Pancreas (tissue), 10 donors: ENCODE measurements at regions not wholly inside any gene's neighbourhood (a gene's known extent, or its start where the extent isn't known, plus 50 kb on each side); places are given as distances from the start of the nearest gene placed in this dataset.
A peak's percentile ranks its signal among the peaks of the same experiment; 100 is the strongest.

ENCODE experiments used
- ATAC-seq, 4 donors: fragments of 200-7000 bp; cut with Tn5 transposase; one replicate each; pipeline versions ENCODE4 v1.8.0 to v1.9.1; 2020; ENCODE audit warnings: mild to moderate bottlenecking in 4 of 4, moderate library complexity in 4 of 4
- DNase-seq, 6 donors: peaks; one replicate each; pipeline ENCODE4 v3.0.0-alpha.2; 2020
- FAIRE-seq: peaks from 2 replicates; lab custom pipeline; 2012; peaks lifted over from hg19 to GRCh38; lab: Jason Lieb, UNC
- H3K27ac ChIP-seq, 4 donors: fragments of 200-600 bp; sonication (generic); 1 replicate in 3 of 4; 2 replicates in 1 of 4; pipeline versions ENCODE4 v1.5.0 to v1.8.0; 2020
- H3K27me3 ChIP-seq, 4 donors: fragments of 200-600 bp; one replicate each; pipeline ENCODE4 v1.8.0; 2021
- H3K36me3 ChIP-seq, 3 donors: fragments of 200-600 bp; sonication (generic) in 1 of 3; one replicate each; pipeline versions ENCODE4 v1.5.0 to v1.8.0; 2020 to 2021
- H3K4me1 ChIP-seq, 3 donors: fragments of 200-600 bp; one replicate each; pipeline ENCODE4 v1.8.0; 2021
- H3K4me3 ChIP-seq, 4 donors: fragments of 200-600 bp; sonication (generic) in 2 of 4; one replicate each; pipeline versions ENCODE4 v1.5.0 to v1.8.0; 2020 to 2021
- H3K9me3 ChIP-seq, 4 donors: fragments of 200-600 bp; one replicate each; pipeline ENCODE4 v1.8.0; 2021
- WGBS, 2 donors: extraction: QIAGEN DNeasy Blood & Tissue Kit; methylation state at CpG; one replicate each; pipeline ENCODE4 v1.1.7; 2013; 5-methylcytosine and 5-hydroxymethylcytosine counted together
- intact Hi-C, 3 donors: fragments of 100-400 bp; cut with DNase I; formaldehyde crosslinking; loops; one replicate each; pipeline versions ENCODE4 v1.11.1 to v1.14.2; 2022
- TF ChIP-seq, protein P1 (sequence below), 4 donors: fragments of 200-600 bp; sonication (generic) in 3 of 4; IDR thresholded peaks; one replicate each; pipeline versions ENCODE4 v1.5.0 to v1.8.0; 2021; ENCODE audit warnings: antibody characterized with exemption in 4 of 4
- donor health status: healthy with polysubstance abuse.
- donor health status: DM: no; HTN: no; CAD: no; lungs with moderate emphysema.
- donor health status: DM: no; HTN: no; CAD: no.
- donor health status: control.
- donor health status: control.
- donor health status: Bipolar disorder and iron deficiency.
- donor health status: DM: yes; HTN: yes; CAD: no.
- donor health status: DM: no; HTN: no; CAD: no.
- donor health status: DM: no; HTN: no; CAD: no.
- donor health status: DM: yes; HTN: yes; CAD: no.

DNA sequence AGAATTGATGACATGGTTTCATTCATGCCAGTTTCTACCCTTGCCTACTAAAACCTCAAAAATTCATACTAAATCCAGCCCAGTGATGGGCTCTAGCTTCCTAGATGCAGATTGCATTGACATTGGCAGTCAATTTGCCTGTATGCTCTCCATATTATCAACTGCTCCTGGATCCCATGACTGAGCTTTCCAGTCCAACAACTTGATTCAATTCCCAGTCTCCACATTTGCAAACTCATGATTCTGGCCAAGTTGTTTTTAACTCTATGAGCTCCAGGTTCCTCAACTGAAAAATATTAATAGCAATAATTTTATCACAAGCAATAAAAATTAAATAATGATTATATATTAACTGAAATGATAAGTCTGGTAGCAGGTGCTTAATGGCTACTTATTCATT, 51.0 kb upstream of the DSC1 start:
- no peak for FAIRE-seq
- no peak for ATAC-seq

DNA sequence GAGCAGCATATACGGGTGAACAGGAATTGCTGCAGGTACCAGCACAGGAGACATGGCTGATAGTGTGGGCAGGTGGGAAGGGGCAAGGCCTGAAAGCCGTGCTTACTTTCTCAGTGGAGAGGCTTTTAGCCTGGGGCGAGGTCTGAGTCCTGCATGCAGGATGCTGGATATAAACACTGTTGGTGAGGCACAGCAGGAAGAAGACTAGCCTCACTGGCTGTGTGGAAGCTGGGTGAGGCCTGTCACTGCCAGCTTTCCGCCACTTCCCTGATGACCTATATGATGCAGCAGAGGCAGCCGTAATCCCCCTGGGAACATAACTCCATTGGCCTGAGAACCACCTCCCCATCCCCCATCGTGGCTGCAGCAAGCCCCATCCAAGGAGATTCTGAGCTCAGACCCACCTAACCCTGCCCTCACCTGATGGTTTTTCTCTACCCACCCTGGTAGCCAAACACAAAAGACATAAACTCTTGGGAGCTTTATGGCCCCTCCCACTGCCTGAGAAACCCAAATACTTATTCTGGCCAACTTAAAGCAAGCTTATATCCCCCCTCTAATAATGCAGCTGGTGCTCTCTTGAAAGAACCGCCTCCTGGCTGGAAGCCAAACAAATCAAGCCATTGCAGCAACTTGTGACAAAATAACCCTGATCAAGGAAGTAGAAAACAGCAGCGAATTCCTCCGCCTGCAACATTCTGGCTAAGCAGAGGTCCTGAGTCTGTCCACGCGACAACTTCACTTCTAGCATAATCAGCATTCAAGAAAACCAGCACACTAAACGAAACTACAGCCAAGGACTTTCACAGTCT, 54.6 kb upstream of the DSC1 start:
- Histone ChIP-seq H3K4me1 (no peaks in the 10 kb centered on the region), H3K27ac (no peak overlapping the region), H3K27me3 (no peaks in the 10 kb centered on the region), H3K4me3 (no peak overlapping the region), H3K36me3 (no peaks in the 10 kb centered on the region), H3K9me3 (no peaks in the 10 kb centered on the region)
- WGBS, 2 donors = 73 to 74% methylated on average over 12 of the region's 12 CpGs
- DNase-seq = peak in 1 of 6 donors; percentile 16
- ATAC-seq = peak in 1 of 4 donors; percentile 39
- TF ChIP-seq, protein P1, sequence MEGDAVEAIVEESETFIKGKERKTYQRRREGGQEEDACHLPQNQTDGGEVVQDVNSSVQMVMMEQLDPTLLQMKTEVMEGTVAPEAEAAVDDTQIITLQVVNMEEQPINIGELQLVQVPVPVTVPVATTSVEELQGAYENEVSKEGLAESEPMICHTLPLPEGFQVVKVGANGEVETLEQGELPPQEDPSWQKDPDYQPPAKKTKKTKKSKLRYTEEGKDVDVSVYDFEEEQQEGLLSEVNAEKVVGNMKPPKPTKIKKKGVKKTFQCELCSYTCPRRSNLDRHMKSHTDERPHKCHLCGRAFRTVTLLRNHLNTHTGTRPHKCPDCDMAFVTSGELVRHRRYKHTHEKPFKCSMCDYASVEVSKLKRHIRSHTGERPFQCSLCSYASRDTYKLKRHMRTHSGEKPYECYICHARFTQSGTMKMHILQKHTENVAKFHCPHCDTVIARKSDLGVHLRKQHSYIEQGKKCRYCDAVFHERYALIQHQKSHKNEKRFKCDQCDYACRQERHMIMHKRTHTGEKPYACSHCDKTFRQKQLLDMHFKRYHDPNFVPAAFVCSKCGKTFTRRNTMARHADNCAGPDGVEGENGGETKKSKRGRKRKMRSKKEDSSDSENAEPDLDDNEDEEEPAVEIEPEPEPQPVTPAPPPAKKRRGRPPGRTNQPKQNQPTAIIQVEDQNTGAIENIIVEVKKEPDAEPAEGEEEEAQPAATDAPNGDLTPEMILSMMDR (IDR thresholded peaks at IDR 0.05) = no peak
- intact Hi-C loops = no loop called here
- no peak for FAIRE-seq

More for the DNA sequence above, 51.0 kb upstream of the DSC1 start:
- TF ChIP-seq, protein P1 (IDR thresholded peaks at IDR 0.05) = no peak
- Histone ChIP-seq H3K4me3 (no peak overlapping the region), H3K27me3 (no peaks in the 10 kb centered on the region), H3K36me3 (no peaks in the 10 kb centered on the region), H3K9me3 (no peaks in the 10 kb centered on the region), H3K4me1 (no peaks in the 10 kb centered on the region), H3K27ac (no peak overlapping the region)
- intact Hi-C loops = no loop called here
- no peak for DNase-seq

DNA sequence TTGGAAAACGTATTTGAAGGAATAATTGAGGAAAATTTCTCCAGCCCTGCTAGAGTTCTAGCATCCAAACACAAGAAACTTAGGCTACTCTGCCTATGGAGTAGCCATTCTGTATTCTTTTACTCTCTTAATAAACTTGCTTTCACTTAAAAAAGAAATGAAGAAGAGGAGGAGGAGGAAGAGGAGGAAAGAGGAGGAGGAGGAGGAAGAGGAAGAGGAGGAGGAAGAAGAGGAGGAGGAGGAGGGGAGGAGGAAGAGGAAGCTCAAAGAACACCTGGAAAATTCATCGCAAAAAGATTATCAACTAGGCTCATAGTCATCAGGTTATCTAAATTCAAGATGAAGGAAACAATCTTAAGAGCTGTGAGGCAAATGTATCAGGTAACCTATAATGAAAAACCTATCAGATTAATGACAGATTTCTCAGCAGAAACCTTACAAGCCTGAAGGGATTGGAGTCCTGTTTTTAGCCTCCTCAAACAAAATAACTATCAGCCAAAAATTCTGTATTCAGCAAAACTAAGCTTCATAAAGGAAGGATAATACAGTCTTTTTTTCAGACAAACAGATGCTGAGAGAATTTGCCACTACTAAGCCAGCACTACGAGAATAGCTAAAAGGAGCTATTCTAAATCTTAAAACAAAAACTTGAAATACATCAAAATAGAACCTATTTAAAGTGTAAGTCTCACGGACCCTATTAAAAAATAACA, 56.2 kb upstream of the DSC1 start:
- no peaks in the 10 kb centered on the region for H3K27me3 ChIP-seq
- no peak overlapping the region for H3K27ac ChIP-seq
- H3K9me3 ChIP-seq = no peaks in the 10 kb centered on the region
- FAIRE-seq = no peak
- H3K4me3 ChIP-seq = no peak overlapping the region
- H3K36me3 ChIP-seq = no peaks in the 10 kb centered on the region
- DNase-seq = no peak
- no peaks in the 10 kb centered on the region for H3K4me1 ChIP-seq
- TF ChIP-seq, protein P1 (IDR thresholded peaks at IDR 0.05) = no peak
- WGBS, 2 donors = 86 to 92% methylated on average over 4 of the region's 4 CpGs
- intact Hi-C loops = no loop called here
- ATAC-seq = no peak

DNA sequence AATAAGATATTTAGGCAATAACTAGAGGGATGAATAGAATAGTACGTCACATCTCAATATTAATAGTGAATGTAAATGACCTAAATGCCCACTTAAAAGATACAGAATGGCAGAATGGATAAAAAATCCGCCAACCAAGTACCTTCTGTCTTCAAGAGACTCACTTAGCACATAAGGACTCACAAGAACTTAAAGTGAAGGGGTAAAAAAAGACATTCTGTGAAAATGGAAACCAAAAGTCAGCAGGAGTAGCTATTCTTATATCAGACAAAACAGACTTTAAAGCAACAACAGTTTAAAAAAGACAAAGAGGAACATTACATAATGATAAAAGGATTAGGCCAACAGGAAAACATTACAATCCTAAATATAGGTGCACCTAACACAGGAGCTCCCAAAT, 56.7 kb upstream of the DSC1 start:
- no peak for DNase-seq
- ATAC-seq = no peak
- H3K27me3 ChIP-seq = no peaks in the 10 kb centered on the region
- intact Hi-C loops = no loop called here
- TF ChIP-seq, protein P1 (IDR thresholded peaks at IDR 0.05) = no peak
- H3K4me1 ChIP-seq = no peaks in the 10 kb centered on the region
- no peak overlapping the region for H3K27ac ChIP-seq
- no peaks in the 10 kb centered on the region for H3K36me3 ChIP-seq
- H3K9me3 ChIP-seq = no peaks in the 10 kb centered on the region
- FAIRE-seq = peak; percentile 17
- no peak overlapping the region for H3K4me3 ChIP-seq
- 91 to 92% methylated on average over 2 of the region's 2 CpGs for WGBS, 2 donors

DNA sequence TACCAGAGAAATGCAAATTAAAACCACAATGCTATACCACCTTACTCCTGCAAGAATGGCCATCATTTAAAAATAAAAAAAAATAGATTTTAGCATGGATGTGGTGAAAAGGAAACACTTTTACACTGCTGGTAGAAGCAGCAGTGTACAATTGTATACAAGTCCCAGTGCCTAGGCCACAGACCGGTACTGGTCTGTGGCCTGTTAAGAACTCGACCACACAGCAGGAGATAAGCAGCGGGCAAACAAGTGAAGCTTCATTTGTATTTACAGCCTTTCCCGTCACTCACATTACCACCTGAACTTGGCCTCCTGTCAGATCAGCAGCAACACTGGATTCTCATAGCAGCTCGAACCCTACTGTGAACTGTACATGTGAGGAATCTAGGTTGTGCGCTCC, 60.7 kb upstream of the DSC1 start:
- Histone ChIP-seq H3K9me3 (no peaks in the 10 kb centered on the region), H3K27ac (no peak overlapping the region), H3K27me3 (no peaks in the 10 kb centered on the region), H3K4me3 (no peak overlapping the region), H3K4me1 (no peaks in the 10 kb centered on the region), H3K36me3 (no peaks in the 10 kb centered on the region)
- ATAC-seq (no peak), DNase-seq (no peak), FAIRE-seq (no peak)
- intact Hi-C loops = no loop called here
- 85 to 90% methylated on average over 6 of the region's 6 CpGs for WGBS, 2 donors
- TF ChIP-seq, protein P1 (IDR thresholded peaks at IDR 0.05) = no peak
